Fibroblast of the aortic adventitia (primary cell): ENCODE measurements at regions not wholly inside any gene's neighbourhood (a gene's known extent, or its start where the extent isn't known, plus 50 kb on each side); places are given as distances from the start of the nearest gene placed in this dataset.

Experiments used
- DNase-seq: peaks from one replicate; pipeline ENCODE4 v3.0.0-alpha.2; 2010; ENCODE audit warnings: low read depth
- H3K4me3 ChIP-seq: 2 replicates; pipeline ENCODE4 v1.5.1; 2011; ENCODE audit warnings: low read depth, mild to moderate bottlenecking, control low read depth, low read length, moderate library complexity
- TF ChIP-seq, protein P1 (sequence below): IDR thresholded peaks from 2 replicates; pipeline ENCODE4 v1.5.1; 2011; ENCODE audit warnings: mild to moderate bottlenecking, low read length, control low read depth, inconsistent platforms; ENCODE audit not compliant: insufficient read depth

GRCh38 chr22:27148886-27149470 lies 491.6 kb downstream of the MIAT start:
- DNase-seq, result no peak
- TF ChIP-seq, protein P1, sequence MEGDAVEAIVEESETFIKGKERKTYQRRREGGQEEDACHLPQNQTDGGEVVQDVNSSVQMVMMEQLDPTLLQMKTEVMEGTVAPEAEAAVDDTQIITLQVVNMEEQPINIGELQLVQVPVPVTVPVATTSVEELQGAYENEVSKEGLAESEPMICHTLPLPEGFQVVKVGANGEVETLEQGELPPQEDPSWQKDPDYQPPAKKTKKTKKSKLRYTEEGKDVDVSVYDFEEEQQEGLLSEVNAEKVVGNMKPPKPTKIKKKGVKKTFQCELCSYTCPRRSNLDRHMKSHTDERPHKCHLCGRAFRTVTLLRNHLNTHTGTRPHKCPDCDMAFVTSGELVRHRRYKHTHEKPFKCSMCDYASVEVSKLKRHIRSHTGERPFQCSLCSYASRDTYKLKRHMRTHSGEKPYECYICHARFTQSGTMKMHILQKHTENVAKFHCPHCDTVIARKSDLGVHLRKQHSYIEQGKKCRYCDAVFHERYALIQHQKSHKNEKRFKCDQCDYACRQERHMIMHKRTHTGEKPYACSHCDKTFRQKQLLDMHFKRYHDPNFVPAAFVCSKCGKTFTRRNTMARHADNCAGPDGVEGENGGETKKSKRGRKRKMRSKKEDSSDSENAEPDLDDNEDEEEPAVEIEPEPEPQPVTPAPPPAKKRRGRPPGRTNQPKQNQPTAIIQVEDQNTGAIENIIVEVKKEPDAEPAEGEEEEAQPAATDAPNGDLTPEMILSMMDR, result no peak
- H3K4me3 ChIP-seq, result no peak overlapping the region

- H3K4me3 ChIP-seq, result no peak overlapping the region
- TF ChIP-seq, protein P1, result no peak
- DNase-seq, result peak; percentile 41
These were observed 492.6 kb downstream of the MIAT start for GRCh38 chr22:27149921-27150543.

DNA sequence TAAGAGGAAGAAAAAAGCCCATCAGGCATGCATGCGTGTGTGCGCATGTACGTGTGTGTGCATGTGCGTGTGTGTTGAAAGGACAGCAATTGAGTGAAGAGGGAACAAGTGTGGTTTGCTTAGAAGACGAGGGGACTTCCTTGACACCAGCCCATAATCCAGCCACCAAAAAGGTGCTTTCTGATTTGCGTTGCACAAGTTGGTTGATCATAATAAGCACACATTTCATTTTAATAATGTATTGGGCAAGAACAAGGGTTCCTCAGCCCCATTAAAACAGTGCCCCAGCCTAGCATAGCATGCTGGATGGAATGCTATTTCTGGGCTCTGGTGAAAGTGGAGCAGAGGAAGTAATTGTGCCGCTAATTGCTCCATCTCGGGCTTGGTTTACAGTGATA lies 493.2 kb downstream of the MIAT start:
- no peak overlapping the region for H3K4me3 ChIP-seq
- peak; percentile 6 for DNase-seq
- TF ChIP-seq, protein P1, result no peak

DNA sequence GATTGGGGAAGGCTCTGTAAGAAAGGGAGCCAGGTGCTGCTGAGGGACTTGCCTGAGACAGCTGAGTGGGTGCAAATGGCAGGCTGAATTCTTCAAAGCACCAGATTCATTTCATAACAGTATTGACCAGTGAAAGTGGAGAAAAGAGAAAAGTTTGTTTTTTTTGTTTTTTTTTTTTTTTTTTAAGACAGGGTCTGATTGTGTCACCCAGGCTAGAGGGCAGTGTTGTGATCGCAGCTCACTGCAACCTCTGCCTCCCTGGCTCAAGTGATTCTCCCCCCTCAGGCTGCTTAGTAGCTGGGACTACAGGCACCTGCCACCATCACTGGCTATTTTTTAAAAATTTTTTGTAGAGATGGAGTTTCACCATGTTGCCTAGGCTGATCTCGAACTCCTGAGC lies 494.0 kb downstream of the MIAT start:
- TF ChIP-seq, protein P1, result no peak
- no peak for DNase-seq
- H3K4me3 ChIP-seq, result no peak overlapping the region

DNA sequence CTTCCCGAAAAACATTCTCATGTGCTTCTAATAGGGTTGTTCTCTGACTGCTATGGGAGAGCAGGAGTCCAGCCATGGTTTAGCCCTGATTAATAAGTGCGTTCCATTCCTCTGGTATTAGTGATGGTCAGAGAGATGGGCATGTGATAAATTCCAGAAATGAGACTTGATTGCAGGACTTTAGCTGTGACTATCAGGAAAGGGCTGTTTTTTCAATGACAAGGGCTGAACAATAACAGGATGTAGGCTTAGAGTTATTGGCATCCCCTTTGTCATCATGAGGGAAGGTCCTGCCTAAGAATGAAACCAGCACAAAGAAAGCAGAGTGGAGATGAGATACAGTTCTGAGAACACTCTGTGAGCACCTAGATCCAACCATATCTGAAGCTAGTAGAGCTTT lies 494.6 kb downstream of the MIAT start:
- H3K4me3 ChIP-seq, result no peak overlapping the region
- TF ChIP-seq, protein P1, result no peak
- no peak for DNase-seq

- no peak overlapping the region for H3K4me3 ChIP-seq
- TF ChIP-seq, protein P1, result no peak
- DNase-seq, result no peak
These were observed 495.5 kb downstream of the MIAT start for GRCh38 chr22:27152883-27153282.

DNA sequence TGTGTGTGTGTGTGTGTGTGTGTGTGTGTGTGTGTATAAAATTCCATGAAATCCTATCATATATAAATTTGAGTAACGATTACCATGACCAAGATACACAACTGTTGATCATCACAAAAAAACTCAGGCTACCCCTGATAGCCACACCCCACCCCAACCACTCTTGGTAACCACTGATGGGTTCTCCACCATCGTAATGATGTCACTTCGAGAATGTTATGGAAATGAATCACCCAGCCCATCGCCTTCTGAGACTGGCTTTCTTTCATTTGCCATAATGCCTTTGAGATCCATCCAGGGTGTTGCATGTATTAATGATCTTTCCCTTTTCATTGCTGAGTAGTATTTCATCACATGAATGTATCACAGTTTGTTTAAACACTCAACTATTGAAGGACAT lies 496.0 kb downstream of the MIAT start:
- no peak overlapping the region for H3K4me3 ChIP-seq
- DNase-seq, result no peak
- TF ChIP-seq, protein P1, result no peak
